ENCODE measurements at regions not wholly inside any gene's neighbourhood (a gene's known extent, or its start where the extent isn't known, plus 50 kb on each side); places are given as distances from the start of the nearest gene placed in this dataset.

GRCh38 chr10:29798921-29799690 is 164.3 kb upstream of the SVIL start:
- peaks cover 15% of the 10 kb centered on the region for H3K4me1 ChIP-seq
- no peak for DNase-seq
- H3K4me3 ChIP-seq = no peak overlapping the region
- intact Hi-C loops (cut with DNase I) = no loop called here
- H3K36me3 ChIP-seq (ENCODE audit: insufficient read depth in 1 of 2, low read depth in 1 of 2) = no peaks in the 10 kb centered on the region
- 57 to 78% (median 78%) methylated on average over 6 of the region's 6 CpGs for WGBS, 3 donors
- no peaks in the 10 kb centered on the region for H3K9me3 ChIP-seq
- no peaks in the 10 kb centered on the region for H3K27me3 ChIP-seq (ENCODE audit: insufficient read depth in 3 of 3, low read length in 2 of 3)
- TF ChIP-seq, protein P1, sequence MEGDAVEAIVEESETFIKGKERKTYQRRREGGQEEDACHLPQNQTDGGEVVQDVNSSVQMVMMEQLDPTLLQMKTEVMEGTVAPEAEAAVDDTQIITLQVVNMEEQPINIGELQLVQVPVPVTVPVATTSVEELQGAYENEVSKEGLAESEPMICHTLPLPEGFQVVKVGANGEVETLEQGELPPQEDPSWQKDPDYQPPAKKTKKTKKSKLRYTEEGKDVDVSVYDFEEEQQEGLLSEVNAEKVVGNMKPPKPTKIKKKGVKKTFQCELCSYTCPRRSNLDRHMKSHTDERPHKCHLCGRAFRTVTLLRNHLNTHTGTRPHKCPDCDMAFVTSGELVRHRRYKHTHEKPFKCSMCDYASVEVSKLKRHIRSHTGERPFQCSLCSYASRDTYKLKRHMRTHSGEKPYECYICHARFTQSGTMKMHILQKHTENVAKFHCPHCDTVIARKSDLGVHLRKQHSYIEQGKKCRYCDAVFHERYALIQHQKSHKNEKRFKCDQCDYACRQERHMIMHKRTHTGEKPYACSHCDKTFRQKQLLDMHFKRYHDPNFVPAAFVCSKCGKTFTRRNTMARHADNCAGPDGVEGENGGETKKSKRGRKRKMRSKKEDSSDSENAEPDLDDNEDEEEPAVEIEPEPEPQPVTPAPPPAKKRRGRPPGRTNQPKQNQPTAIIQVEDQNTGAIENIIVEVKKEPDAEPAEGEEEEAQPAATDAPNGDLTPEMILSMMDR (IDR thresholded peaks at IDR 0.05) = no peak
- peak in 1 of 4 donors; percentile 28 for ATAC-seq
- H3K27ac ChIP-seq = no peak overlapping the region

DNA sequence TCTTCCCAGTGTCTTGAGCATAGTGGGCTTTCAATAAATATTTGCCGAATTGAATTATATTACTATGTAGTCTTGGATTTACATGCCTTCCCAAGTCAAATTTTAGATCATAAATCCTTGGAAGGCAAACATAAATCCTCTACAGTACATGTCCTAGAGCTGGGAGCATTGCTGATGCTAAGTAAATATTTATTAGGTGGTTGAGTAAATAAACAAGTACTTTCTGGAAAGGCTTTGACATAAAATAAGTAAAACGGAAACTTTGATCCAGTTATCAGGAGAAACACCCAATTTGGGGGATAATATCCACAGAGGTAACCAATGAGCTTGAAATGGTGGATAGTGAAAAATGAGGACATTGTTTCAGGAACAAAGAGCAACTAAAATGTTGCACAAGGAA is 162.8 kb upstream of the SVIL start:
- no peak overlapping the region for H3K27ac ChIP-seq
- H3K36me3 ChIP-seq (ENCODE audit: insufficient read depth in 1 of 2, low read depth in 1 of 2) = no peaks in the 10 kb centered on the region
- peaks cover 2% of the 10 kb centered on the region for H3K4me1 ChIP-seq
- TF ChIP-seq, protein P1 (IDR thresholded peaks at IDR 0.05) = no peak
- ATAC-seq (no peak), DNase-seq (no peak)
- H3K9me3 ChIP-seq = no peaks in the 10 kb centered on the region
- WGBS, 3 donors = 98 to 100% (median 99%) methylated on average over 2 of the region's 2 CpGs
- H3K4me3 ChIP-seq = no peak overlapping the region
- no peaks in the 10 kb centered on the region for H3K27me3 ChIP-seq (ENCODE audit: insufficient read depth in 3 of 3, low read length in 2 of 3)
- intact Hi-C loops (cut with DNase I) = no loop called here

- Histone ChIP-seq H3K9me3 (no peaks in the 10 kb centered on the region), H3K27me3 (ENCODE audit: insufficient read depth in 3 of 3, low read length in 2 of 3) (no peaks in the 10 kb centered on the region), H3K27ac (peak overlapping the region; percentile 44), H3K36me3 (ENCODE audit: insufficient read depth in 1 of 2, low read depth in 1 of 2) (no peaks in the 10 kb centered on the region), H3K4me1 (no peaks in the 10 kb centered on the region), H3K4me3 (no peak overlapping the region)
- TF ChIP-seq, protein P1 (IDR thresholded peaks at IDR 0.05) = no peak
- ATAC-seq (peak in 3 of 4 donors; percentile 31 to 56 (median 49)), DNase-seq (no peak)
- intact Hi-C loops (cut with DNase I) = no loop called here
- 59 to 73% (median 69%) methylated on average over 4 of the region's 4 CpGs for WGBS, 3 donors
These were observed 161.1 kb upstream of the SVIL start for GRCh38 chr10:29795850-29796249.

DNA sequence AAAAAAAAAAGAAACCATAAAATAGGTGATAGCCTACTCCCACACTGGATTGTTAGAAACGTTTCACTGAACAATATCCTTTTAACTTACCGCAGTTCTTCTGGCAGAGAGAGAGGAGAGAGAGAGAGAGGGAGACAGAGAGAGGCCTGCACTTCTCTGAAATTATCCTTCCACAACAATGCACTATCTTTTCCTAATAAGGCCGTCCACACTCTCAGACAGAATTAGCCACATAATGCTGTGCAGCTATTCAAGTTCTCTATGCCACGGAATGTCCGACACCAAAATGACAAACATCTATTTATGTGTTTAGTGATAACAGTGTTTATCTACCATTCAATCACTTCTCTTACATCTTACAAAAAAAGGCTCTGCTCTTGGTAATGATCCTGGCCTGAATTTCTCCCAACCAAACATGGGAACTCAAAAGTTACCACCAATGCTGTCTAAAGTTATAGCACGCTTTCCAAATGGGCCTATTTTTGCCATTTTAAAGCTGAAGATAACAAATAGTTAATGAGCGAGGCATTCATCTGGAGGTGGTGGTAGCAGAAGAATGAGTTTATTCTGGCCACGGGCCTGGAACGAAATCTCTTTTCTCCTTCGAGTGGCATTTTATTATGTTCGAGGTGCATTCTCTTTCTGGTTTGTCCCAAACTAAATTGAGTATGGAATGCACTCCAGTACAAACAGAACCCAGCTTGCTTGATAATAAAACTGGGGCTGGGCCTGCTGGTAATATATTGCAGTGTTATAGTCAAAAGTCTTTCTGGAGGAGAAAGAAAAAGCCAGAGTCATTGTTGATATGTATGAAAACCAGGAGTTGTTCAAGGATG is 160.2 kb upstream of the SVIL start:
- TF ChIP-seq, protein P1 (IDR thresholded peaks at IDR 0.05) = no peak
- intact Hi-C loops (cut with DNase I) = no loop called here
- H3K4me1 ChIP-seq = no peaks in the 10 kb centered on the region
- WGBS, 3 donors = 77 to 82% (median 80%) methylated on average over 11 of the region's 11 CpGs
- H3K27me3 ChIP-seq (ENCODE audit: insufficient read depth in 3 of 3, low read length in 2 of 3) = no peaks in the 10 kb centered on the region
- H3K36me3 ChIP-seq (ENCODE audit: insufficient read depth in 1 of 2, low read depth in 1 of 2) = no peaks in the 10 kb centered on the region
- peak overlapping the region; percentile 44 for H3K27ac ChIP-seq
- no peak for DNase-seq
- no peak for ATAC-seq
- no peaks in the 10 kb centered on the region for H3K9me3 ChIP-seq
- H3K4me3 ChIP-seq = no peak overlapping the region
